Suppressor macrophage (primary cell): ENCODE measurements at regions not wholly inside any gene's neighbourhood (a gene's known extent, or its start where the extent isn't known, plus 50 kb on each side); places are given as distances from the start of the nearest gene placed in this dataset.
"Not testable (repeated sequence)": the region's sequence is repeated elsewhere in the genome, so short reads cannot be mapped to it uniquely, and the experiment has no call there.

ENCODE experiments used
- DNase-seq, 4 experiments: peaks; one replicate each; pipeline ENCODE4 v3.0.0-alpha.2; 2020 to 2022

- no peak for DNase-seq
These were observed 182.1 kb upstream of the OTX2 start for GRCh38 chr14:56992332-56992820.

- DNase-seq: not testable (repeated sequence)
These were observed 180.8 kb upstream of the OTX2 start for GRCh38 chr14:56990991-56991627.

DNA sequence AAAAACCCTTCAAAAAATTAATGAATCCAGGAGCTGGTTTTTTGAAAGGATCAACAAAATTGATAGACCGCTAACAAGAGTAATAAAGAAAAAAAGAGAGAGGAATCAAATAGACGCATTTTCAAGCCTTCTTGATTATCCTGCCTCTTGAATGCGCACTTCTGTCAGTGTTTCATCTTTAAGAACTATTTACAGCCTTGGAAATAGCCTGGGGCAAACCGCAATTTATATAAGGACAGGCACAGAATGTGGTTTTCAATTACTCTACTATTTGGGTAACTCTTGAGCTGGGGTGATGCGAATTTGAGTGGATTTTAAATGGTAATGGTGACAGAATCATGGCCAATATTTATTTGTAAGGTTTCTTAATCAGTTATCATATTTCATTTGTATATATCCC, 179.1 kb upstream of the OTX2 start:
- no peak for DNase-seq

- DNase-seq: peak in 1 of 4 experiments; percentile 9
These were observed 169.7 kb upstream of the OTX2 start for GRCh38 chr14:56979936-56980335.

DNA sequence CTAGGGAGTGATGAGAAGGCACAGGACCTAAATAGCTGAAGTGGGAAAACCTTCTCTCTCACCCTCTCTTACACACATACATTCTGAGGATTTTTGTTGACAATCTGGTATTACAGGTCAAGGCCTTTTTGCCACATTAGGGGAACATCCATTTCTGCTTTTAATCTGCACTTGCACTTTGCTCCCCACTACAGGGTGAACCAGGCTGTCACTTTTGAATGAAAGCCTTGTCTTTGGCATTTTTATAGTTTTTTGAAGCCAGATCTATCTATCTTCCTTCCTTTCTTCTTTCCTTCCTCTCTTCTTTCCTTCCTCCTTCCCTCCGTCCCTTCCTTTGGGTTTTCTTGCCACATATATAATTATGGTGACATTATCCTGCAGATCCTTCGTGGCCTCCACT, 165.9 kb upstream of the OTX2 start:
- DNase-seq: no peak

GRCh38 chr14:56975521-56975920, 165.2 kb upstream of the OTX2 start:
- no peak for DNase-seq

- DNase-seq: no peak
These were observed 162.7 kb upstream of the OTX2 start for GRCh38 chr14:56972948-56973347.

GRCh38 chr14:56964895-56965294, 154.6 kb upstream of the OTX2 start:
- no peak for DNase-seq

- no peak for DNase-seq
These were observed 153.1 kb upstream of the OTX2 start for GRCh38 chr14:56963381-56963780.

- DNase-seq: no peak
These were observed 152.3 kb upstream of the OTX2 start for GRCh38 chr14:56962444-56963080.

DNA sequence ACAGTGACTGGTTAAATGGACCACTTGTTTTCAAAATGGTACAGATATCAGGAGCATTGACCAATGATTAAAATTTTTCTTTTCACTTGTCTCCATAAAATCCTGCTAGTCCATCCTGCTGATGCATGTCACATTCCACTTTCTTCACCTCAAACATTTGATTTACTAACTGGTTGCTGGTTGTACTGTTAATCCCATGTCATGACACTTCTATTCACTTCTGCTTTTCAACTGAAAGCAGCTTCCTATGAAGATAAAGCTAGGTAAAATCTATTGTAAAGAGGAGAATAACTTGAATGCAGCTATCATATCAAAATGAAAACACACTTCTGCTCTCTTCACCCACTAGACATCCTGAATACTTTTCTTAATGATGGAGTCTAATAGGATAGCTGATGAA, 149.6 kb upstream of the OTX2 start:
- no peak for DNase-seq

DNA sequence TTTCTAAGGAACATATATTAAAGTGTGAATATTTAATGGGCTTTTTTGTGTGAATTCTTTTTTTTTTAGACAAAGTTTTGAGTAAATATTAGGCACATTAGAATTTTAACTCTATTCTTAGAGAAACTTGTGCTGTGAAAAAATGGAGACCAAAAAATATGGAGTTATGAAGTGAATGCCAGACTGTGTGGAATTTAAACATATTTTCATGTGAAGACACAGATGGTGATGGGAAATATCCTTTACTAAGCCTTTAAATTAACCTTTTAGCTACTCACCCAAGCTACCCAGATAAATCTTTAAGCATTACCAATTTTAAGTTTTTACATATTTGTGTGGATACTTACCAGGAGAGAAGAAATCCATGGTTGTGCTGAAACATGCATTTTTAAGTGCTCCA, 148.8 kb upstream of the OTX2 start:
- DNase-seq: no peak

DNA sequence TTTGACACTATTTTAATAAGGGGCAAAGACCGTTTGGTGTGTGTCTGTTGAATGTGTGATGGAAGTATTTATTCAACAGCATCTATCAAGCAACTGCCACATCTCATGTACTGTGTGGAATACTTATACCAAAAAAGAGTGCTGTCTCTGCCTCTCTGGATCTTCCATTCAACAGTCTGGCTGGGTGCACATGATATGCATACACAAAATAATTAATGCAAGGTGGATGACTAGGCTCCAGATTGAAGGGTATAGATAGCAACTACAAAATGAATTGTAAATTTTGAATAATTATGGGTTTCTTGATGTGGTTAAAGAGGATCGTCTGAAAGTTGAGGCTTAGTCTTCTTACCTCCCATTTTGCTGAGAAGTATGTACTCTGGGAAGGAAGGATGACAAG, 145.9 kb upstream of the OTX2 start:
- DNase-seq: no peak

- DNase-seq: no peak
These were observed 145.5 kb upstream of the OTX2 start for GRCh38 chr14:56955745-56956144.

DNA sequence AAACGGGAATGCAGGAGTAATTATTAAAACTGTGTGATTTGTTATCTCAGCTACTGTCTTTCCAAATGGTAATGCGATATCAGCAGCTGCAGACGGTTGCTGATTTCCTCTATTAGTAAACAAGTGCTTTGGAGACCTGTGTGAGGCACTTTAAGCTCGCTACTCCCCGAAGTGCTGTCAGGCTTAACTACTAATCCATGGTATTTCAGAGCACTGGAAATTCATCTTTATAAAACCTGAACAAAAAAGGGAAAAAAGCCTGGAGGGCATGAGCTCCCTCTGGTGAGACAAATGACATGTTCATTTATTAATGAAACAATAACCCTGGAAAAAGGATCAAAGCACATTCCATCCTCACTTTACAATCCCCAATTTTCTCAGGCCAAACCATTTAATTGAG, 143.6 kb upstream of the OTX2 start:
- DNase-seq: no peak

DNA sequence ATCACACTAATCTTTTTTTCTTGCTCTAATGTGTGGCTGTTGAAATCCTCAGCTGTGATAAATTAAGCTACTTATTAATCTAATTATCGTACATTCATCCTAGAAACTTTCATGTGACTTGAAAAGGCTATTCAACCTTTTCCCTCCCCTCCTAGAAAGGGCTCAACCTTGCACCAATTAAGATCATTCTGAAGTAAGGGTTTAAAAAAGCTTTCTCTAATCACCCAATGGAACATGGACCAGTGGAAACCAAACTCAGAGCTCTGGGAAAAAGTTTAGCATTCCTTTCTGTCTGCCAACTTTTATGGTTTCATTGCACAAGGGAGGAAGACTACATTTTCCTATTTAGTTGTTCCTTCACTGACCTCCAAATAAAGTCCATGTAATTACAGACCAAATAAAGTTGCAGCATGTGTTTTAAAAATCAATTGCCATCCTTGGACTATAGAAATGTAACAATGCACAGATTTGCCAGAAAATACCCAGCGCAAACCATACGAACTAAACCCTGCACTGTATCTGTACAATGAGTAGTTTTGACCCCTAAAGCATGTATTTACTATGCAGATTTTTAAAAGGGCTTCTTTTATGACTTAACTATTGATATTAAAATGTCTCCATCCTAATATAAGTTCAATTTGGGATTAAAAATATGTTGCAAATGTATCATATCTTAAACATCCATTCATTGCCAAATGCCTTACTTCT, 142.6 kb upstream of the OTX2 start:
- no peak for DNase-seq

DNA sequence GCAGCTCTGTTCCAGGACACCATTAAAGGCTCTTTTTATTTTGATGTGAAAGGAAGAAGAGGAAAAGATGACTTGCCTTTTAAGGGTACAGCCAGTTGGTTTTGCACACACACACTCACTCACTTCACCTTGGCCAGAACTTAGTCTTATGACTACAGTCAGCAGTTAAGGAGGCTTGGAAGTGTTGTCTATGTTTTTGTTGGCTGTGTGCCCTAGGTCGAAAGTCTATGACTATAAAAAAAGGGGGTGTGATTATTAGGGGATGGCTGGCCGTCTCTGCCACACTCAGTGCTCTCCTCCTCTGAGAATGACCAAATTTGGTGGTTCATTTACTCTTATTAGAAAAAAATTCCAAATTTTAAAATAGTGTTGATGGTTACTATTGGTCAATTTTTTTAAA, 139.5 kb upstream of the OTX2 start:
- no peak for DNase-seq

- no peak for DNase-seq
These were observed 135.0 kb upstream of the OTX2 start for GRCh38 chr14:56945291-56945690.

GRCh38 chr14:56944397-56944796, 134.1 kb upstream of the OTX2 start:
- DNase-seq: no peak

DNA sequence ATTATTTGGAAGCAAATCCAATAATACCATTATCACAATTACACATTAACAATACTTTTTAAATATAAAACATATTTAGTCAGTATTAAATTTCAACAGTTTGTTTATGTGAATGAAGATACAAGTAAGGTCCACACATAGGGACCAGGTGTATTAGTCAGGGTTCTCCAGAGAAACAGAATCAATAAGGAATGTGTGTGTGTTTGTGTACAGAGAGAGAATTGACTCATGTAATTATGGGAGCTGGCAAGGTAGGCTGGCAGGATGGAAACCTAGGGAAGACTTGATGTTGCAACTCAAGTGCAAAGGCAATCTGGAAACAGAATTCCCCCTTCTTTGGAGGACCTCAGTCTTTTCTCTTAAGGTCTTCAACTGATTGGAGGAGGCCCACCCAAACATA, 123.2 kb upstream of the OTX2 start:
- DNase-seq: no peak

GRCh38 chr14:56918849-56919574, 108.7 kb upstream of the OTX2 start:
- DNase-seq: no peak

GRCh38 chr14:56905282-56905681, 95.0 kb upstream of the OTX2 start:
- DNase-seq: no peak

DNA sequence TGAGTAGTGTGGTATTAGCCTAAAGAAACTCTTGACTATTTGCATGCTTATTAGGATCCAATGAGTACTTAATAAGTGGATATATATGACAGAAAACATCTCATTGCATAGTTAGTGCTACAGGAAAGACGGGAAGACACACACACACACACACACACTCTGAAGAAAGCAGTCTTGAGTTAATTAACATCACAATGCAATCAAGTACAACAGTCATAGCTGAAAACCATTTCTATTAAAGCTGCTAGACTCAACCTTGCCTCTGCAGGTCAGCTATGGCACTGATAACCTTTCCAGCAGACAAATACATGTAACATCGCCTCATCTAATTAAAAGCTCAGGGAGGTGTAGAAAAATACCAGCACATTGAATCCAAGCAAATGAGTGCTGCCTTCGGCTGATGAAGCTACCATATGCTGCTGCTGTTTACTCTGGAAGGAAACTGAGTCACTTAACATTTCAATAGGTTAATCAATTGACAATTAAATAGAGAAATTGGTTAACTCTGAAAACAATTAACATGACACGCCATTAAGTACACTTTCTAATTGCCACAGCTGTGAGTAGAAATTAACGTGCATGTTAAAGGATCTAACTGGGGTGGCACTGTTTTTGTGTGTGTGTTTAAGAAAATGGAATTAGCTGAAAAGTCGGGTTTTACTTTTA, 93.2 kb upstream of the OTX2 start:
- DNase-seq: no peak
